ENCODE measurements at regions not wholly inside any gene's neighbourhood (a gene's known extent, or its start where the extent isn't known, plus 50 kb on each side); places are given as distances from the start of the nearest gene placed in this dataset.

DNA sequence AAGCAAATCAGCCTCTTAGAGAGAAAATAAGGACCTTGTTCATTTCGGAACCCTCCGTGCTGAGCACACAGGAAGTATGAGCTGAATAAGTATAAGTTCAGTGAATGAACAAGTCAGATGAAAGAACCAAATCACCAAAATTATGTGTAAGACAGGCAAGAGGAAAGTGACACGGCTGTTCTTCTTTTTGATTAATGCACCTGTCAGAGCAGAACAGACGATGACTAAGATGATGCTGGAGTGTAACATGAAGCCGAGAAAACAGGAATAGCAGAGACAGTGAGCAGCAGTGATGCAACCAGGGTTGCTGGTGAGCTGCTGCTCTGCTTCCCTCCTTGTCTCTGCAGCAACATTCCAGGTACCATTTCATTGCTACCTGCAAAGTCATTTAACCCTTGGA, 861.1 kb downstream of the GALC start:
- H3K36me3 ChIP-seq: no peaks in the 10 kb centered on the region
- H3K9me3 ChIP-seq (ENCODE audit: low read depth): no peaks in the 10 kb centered on the region
- no peak overlapping the region for H3K4me3 ChIP-seq
- no peak overlapping the region for H3K27ac ChIP-seq
- no peaks in the 10 kb centered on the region for H3K27me3 ChIP-seq
- no peak for DNase-seq (ENCODE audit: low read depth in 1 of 2, low spot score in 1 of 2)
- TF ChIP-seq CTCF (IDR thresholded peaks at IDR 0.05; ENCODE audit: low read depth, low read length): no peak
- H3K4me1 ChIP-seq (ENCODE audit: low read depth): no peaks in the 10 kb centered on the region

GRCh38 chr14:87122166-87122565, 870.8 kb downstream of the GALC start:
- H3K9me3 ChIP-seq (ENCODE audit: low read depth): no peaks in the 10 kb centered on the region
- H3K36me3 ChIP-seq: no peaks in the 10 kb centered on the region
- H3K4me3 ChIP-seq: no peak overlapping the region
- H3K27ac ChIP-seq: no peak overlapping the region
- TF ChIP-seq CTCF (IDR thresholded peaks at IDR 0.05; ENCODE audit: low read depth, low read length): no peak
- H3K27me3 ChIP-seq: no peaks in the 10 kb centered on the region
- DNase-seq (ENCODE audit: low read depth in 1 of 2, low spot score in 1 of 2): no peak
- no peaks in the 10 kb centered on the region for H3K4me1 ChIP-seq (ENCODE audit: low read depth)

DNA sequence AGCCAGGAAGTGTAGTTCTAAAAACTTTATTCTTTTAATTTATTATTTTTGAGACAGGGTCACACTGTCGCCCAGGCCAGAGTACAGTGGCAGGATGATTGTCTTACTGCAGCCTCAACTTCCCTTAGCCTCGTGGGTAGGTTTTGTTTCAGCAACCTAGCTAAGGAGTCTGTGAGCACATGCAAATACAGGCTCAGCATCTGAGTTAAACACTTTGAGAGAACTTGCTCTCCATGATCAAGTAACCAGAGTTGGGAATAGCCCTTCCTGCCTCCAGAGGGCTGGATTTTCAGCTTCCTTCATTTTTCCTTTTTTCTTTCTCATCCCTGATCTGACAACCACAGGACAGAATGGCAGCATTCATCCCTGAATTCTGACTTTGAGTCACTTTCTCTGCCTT, 871.3 kb downstream of the GALC start:
- no peak overlapping the region for H3K4me3 ChIP-seq
- DNase-seq (ENCODE audit: low read depth in 1 of 2, low spot score in 1 of 2): no peak
- H3K4me1 ChIP-seq (ENCODE audit: low read depth): no peaks in the 10 kb centered on the region

GRCh38 chr14:87115234-87115633, 877.7 kb downstream of the GALC start:
- Histone ChIP-seq H3K9me3 (ENCODE audit: low read depth) (no peaks in the 10 kb centered on the region), H3K4me1 (ENCODE audit: low read depth) (no peaks in the 10 kb centered on the region), H3K36me3 (no peaks in the 10 kb centered on the region), H3K27ac (no peak overlapping the region), H3K4me3 (no peak overlapping the region), H3K27me3 (no peaks in the 10 kb centered on the region)
- no peak for TF ChIP-seq CTCF (IDR thresholded peaks at IDR 0.05; ENCODE audit: low read depth, low read length)
- DNase-seq (ENCODE audit: low read depth in 1 of 2, low spot score in 1 of 2): no peak

More for the DNA sequence above, 871.3 kb downstream of the GALC start:
- Histone ChIP-seq H3K9me3 (ENCODE audit: low read depth) (no peaks in the 10 kb centered on the region), H3K27ac (no peak overlapping the region), H3K27me3 (no peaks in the 10 kb centered on the region), H3K36me3 (no peaks in the 10 kb centered on the region)
- TF ChIP-seq CTCF (IDR thresholded peaks at IDR 0.05; ENCODE audit: low read depth, low read length): no peak

DNA sequence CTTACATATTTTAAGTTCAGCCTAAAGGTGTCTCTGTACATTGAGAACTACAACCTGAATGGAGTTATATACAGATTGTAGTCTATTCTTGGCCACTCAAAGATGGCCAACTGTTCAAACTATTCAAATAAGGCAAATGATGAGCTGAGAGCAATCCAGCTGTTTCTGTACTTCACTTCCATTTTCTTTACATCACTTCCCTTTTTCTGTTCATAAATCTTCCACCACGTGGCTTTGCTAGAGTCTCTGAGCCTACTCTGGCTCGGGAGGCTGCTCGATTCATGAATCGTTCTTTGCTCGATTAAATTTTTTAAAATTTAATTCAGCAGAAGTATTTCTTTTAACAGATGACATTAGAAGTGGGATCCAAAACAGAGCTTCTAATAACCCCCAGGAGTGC, 879.7 kb downstream of the GALC start:
- Histone ChIP-seq H3K36me3 (no peaks in the 10 kb centered on the region), H3K27ac (no peak overlapping the region), H3K4me1 (ENCODE audit: low read depth) (no peaks in the 10 kb centered on the region), H3K4me3 (no peak overlapping the region), H3K27me3 (no peaks in the 10 kb centered on the region), H3K9me3 (ENCODE audit: low read depth) (no peaks in the 10 kb centered on the region)
- no peak for DNase-seq (ENCODE audit: low read depth in 1 of 2, low spot score in 1 of 2)
- no peak for TF ChIP-seq CTCF (IDR thresholded peaks at IDR 0.05; ENCODE audit: low read depth, low read length)

- no peak for DNase-seq (ENCODE audit: low read depth in 1 of 2, low spot score in 1 of 2)
- H3K36me3 ChIP-seq: no peaks in the 10 kb centered on the region
- no peak overlapping the region for H3K27ac ChIP-seq
- no peaks in the 10 kb centered on the region for H3K27me3 ChIP-seq
- TF ChIP-seq CTCF (IDR thresholded peaks at IDR 0.05; ENCODE audit: low read depth, low read length): no peak
- no peaks in the 10 kb centered on the region for H3K9me3 ChIP-seq (ENCODE audit: low read depth)
- H3K4me3 ChIP-seq: no peak overlapping the region
- no peaks in the 10 kb centered on the region for H3K4me1 ChIP-seq (ENCODE audit: low read depth)
These were observed 881.2 kb downstream of the GALC start for GRCh38 chr14:87111741-87112140.
